Dedifferentiated amniotic fluid mesenchymal stem cell (primary cell): ENCODE measurements at regions not wholly inside any gene's neighbourhood (a gene's known extent, or its start where the extent isn't known, plus 50 kb on each side); places are given as distances from the start of the nearest gene placed in this dataset.
"Not testable (repeated sequence)": the region's sequence is repeated elsewhere in the genome, so short reads cannot be mapped to it uniquely, and the experiment has no call there.

Source experiments
- DNase-seq: peaks from one replicate; pipeline ENCODE4 v3.0.0-alpha.2; 2016; ENCODE audit errors: extremely low spot score

DNA sequence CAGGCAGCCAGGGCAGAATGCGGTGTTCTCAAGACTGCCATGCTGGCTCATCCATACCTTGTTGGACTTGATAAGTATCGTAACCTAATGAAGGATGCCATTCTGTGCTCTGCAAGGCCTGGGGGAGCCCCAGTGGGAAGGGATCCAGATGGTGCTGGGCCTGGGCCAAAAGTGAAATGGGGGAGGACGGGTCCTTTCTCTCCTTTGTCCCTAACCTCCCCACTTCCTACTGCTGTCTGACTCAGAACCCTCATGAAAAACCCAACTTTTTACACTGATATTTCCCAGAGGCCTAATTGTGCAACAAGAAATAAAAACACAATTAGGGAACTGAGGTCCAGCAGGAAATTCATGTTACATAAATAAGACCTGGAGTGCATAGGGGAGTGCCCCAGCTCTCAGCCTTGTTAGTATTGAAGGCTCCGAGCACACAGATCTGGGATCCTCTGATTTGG lies 193.7 kb upstream of the SVIL start:
- DNase-seq: no peak

DNA sequence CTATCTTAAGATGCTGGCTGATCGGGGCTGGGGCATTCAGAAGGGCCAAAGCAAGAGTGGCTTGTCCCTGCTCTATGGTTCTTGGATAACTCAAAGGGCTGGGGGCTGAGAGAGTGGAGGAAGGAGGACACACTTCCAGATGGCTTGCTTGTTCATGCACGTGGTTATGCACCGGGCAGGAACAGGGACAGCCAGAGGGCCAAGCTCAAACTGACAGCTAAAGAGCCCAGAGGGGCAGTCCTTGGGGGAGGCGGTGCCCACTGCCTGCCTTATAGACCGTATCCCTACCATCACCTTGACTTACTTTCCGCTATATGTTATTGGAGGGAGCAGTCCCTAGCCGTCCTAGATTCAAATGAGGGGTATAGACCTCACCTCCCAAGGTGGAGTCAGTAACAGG lies 192.7 kb upstream of the SVIL start:
- no peak for DNase-seq

DNA sequence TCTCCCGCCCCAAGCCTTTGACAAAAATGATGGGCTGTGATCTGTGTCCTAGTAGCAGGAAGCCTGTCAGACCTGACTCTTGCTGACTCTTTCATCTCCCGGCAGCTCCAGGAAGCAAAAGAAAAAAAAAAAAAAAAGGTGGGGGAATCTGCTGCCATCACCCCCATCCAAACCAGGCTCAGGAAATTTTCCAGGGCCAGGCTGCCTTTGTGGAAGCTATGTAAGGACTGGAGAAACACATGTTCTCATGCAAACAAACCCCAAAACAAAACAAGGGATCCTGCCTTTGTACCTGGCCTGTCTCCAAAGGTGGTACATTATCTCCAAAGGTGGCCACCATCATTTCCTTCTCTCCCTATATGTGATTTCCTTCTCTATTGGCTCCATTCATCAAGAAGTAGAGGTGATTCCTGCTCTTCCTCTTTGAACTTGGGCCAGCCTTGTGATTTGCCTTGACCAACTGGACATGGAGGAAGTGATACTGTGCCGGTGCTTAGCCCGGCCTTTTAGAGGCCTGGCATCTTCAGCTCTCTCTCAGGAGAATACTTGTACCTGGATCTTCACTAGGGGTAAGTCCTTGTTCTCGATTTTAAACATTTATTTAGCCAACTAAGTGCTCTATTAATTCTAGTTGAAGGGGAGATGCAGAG lies 192.2 kb upstream of the SVIL start:
- no peak for DNase-seq

DNA sequence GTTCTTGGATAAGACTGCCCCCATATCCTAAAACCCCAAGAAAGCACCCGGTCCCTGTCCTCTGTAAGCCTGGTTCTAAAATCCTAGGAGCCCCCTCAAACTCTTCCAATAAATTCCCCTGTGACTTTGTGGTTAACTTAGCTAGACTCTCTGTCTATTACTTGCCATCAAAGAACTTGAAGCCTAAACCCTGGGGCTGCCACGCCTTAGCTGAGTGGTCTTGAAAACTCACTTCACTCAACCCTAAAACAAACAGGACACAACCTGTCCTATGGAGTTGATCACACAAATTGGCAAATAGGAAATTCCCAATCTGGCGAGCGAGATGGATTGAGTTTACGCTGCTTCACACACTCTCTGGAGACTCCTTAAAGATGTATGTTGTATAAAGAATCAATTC lies 191.4 kb upstream of the SVIL start:
- DNase-seq: no peak

DNA sequence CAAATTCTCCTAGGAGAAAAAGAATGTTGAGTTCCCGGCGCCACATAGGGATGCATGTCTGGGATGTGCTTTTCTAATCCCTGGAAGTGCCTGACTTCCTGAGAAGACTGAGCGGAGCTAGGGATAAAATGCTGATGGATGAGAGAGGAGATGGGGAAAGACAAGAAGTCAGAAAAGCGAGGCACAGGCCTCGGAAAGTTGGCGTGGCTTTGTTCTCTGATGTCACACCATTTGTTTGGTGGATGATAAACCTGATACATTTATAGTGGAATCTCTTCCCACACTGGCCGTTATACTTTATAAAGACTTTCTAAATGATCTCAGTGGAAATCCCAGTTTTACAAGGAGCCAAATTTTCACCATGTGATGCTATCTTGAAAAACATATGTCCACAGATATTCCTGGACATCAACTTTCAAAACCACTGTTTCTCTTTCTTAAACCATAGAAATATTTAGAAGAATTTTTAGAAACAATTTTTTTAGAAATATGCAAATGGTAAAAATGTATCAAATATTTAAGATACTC lies 188.8 kb upstream of the SVIL start:
- DNase-seq: no peak

- no peak for DNase-seq
Measured at GRCh38 chr10:29820890-29821461, 186.2 kb upstream of the SVIL start.

DNA sequence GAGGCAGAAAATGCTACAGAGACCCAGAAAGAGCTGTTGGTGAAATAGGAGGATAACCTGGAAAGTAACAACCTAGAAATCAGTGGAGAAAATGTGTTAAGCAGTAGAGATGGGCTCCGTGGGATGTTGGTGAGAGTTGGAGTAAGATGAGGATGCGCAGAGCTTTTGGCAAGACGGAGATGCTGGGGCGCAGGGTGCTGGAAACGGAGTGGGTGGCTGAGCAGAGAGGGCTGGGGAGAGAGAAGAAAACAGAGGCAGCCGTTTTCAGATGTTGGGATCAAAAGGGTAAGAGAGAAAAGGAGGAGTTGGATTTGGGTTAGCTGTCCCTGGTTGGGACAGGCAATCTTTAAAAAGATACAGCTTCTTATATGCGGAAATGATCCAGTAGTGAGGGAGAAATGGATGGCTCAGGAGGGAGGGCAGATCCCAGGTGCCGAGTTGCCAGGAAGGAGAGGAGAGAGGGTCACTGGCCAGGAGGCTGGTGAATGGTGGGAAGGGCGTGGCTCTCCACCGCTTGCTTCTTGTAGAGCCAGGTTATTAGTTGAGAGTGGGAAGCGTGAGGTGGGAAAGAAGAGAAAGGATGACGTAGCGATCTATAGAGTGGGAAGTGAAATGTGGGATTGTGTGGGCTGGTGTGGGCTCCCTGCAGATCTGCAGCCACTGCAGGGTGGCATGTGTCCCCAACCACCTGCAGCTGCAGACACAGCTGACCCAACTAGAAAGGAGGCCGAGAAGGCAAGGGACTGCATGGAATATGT lies 182.2 kb upstream of the SVIL start:
- no peak for DNase-seq

DNA sequence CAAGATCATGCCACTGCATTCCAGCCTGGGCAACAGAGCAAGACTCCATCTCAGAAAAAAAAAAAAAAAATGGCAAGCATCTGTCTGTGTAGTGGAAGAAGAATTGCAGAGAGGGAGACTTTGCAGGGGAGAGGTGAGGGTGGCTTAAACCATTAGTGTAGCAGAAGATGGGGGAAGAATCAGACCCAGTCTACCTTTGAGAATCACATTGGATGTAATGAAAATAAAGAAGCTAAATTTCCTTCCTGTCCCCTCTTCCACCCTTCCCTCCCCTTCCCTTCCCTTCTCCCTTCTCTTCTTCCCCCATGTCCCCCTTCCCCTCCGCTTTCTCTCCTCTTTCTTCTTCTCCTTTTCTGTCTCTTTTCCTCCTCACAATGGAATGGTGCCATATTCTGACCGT lies 180.8 kb upstream of the SVIL start:
- no peak for DNase-seq

DNA sequence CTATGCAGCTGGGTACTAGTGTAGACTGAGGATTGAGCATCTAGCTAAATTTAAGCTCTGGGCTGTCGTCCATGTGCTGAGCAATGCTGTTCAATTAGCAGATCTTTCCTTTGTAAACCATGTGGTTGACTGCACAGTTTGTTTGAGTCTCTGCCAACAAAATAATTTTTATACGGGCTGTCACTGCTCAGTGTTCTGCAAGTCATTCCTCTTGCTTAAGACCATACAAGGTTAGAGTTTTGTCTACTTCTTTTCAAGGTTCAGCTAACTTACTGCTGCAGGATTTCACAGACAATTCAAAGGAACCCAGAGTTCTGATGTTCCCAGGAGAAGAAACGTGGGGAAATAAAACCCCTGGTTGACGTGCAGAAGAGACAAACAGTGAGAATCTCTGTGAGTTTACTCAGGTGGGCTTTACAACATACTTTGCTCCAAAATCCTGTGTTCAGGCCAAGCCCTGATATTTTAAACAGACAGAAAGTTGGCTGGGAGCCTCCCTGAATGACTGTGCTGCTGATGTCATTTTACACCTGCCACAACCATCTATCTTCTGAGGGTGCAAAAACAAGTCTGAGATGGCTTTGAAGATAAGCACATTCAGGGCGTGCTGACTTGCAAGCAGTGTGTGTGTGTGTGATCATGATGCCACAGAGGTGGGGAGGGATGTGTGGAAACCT lies 177.1 kb upstream of the SVIL start:
- peak; percentile 95 for DNase-seq

DNA sequence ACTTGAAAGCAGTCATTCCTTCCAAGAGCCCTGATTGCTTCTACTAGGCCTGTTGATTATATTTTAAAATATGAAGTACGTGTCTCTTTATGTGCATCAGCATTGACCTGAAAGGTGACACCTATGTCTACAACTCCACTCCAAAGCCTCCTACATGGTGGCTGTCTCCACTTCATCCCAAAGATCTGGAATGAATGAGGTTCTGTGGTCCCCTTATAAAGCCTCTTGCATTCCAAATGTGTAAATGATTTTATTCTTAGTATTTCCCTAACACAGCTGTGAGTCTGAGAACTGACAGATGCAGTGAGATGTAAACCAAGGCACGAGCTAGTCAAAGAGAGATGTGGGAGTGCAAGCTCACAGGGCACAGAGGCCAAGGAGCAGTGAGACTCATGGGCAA lies 176.0 kb upstream of the SVIL start:
- no peak for DNase-seq

GRCh38 chr10:29810231-29810630 lies 175.5 kb upstream of the SVIL start:
- DNase-seq: not testable (repeated sequence)

- DNase-seq: no peak
Measured at GRCh38 chr10:29809383-29809782, 174.6 kb upstream of the SVIL start.

- DNase-seq: peak; percentile 28
Measured at GRCh38 chr10:29807163-29807806, 172.5 kb upstream of the SVIL start.

DNA sequence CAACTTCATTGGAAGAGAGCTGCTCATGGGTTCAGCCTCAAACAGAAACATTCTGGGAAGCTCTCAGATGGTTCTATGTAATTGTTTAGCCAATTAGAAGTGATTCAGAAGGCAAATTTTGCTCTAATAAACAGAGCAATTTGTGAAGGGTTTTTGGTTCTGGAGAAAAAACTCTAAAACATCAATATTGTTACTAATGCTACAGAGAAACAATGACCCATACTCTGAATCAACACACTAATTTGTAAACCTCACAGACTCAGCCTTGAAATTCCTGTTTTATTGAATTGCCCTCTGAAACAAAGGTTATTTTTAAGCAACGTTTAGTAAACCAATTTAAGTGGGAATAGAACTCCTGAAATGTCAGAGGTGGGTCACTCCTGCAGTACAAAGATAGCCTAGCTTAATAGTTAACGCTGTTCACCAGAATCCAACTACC lies 171.6 kb upstream of the SVIL start:
- no peak for DNase-seq

DNA sequence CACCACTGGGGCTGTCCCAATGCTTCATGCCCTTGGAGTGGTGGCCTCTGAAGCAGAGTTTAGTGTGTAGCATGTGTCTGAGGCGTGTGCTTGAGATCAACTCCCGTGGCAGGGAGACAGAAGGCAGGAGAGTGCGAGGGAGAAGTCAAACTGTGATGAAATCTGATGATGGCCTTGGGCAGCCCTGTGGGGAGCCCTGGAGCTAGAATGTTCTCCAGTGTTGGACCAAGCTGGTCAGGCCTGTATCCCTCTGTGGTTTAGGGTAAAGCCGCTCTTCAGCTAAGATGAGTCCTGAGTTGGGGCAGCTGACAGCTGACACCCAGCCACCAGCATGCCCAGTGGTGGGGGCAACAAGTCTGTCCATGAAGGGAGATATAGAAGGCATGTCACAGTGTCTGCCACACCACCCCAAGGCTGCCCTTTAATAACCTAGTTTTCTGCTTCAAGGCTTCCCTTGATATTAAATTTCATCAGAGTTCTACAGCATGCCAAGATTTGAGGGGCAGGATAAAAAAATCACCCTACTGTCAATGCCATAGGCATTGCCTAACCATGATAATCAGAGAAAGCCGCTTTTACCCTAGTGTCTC lies 170.5 kb upstream of the SVIL start:
- no peak for DNase-seq

DNA sequence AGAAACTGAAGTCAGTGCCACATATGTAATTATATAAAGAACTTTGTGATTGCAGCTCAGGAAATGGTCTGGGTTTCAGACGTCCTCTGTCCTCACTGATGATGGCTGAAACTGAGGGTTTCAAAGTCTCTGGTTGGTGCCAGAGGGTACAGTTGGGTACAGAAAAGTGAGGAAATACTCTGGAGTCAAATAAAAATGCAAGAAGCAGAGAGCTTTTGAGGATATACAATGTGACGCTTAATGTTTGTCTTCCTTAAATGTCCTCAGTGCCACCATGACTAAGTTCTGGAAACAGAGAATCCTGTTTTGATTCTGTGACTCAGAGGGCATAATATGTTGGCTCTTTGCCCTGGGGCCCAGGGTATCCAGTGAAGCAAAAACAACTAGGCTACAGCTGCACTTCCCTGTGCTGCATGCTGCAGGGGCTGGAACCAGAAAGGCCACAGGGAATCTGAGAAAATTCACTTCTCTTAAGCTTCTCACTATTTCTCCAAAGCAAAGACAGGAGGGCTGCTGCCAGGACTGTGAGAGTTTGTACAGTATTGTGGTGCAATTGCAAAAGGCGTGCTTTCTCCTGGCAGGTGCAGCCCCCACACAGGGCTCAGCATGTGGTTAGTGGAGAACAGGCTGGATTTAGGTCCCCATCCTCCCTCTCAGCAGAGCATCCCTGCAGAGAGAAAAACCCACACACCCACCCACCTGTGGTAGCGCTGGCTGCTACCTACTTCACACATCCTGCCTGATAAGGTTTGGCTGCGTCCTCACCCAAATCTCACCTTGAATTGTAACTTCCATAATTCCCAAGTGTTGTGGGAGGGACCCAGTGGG lies 169.5 kb upstream of the SVIL start:
- DNase-seq: peak; percentile 92

DNA sequence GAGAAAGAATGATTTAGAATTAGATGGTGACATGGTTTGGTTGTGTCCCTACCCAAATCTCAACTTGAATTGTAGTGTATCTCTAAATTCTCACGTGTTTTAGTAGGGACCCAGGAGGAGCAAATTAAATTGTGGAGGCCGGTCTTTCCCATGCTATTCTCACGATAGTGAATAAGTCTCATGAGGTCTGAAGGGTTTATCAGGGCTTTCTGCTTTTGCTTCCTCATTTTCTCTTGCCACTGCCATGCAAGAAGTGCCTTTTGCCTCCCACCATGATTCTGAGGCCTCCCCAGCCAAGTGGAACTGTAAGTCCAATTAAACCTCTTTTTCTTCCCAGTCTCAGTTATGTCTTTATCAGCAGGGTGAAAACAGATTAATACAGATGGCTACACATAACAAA lies 167.4 kb upstream of the SVIL start:
- DNase-seq: no peak

DNA sequence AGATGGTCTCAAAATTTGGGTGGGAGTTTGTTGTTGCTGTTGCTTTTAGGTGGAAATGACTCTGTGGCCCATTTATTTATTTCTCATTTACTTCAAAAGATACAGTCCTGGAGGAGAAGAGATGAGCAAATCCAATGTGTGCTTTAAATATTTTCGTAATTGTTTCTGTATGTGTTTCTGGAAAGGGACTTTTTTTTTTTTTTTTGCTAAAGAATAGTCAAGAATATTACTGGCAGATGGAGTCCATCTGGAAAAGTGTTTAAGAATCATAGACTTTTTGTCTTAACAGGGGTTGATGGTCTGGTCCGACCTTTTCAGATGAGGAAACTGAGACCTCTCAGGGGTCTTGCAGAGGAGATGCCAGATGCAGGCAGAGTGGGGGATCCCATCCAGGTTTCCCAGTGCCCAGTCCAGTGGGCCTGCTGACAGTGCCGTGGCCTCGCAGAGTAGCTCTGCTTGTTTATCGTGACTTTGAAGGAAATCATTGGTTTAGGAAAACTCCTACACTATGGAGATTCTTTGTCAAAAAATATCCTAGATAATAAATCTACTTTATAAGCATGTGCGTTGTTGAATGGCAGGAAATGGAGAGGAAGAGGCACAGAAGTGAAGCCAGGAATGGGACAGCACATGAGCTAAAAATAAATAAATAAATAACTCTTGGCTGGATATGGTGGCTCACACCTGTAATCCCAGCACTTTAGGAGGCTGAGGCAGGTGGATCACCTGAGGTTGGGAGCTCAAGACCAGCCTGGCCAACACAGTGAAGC lies 164.3 kb upstream of the SVIL start:
- no peak for DNase-seq

GRCh38 chr10:29797616-29798015 lies 162.8 kb upstream of the SVIL start:
- DNase-seq: no peak

- DNase-seq: no peak
Measured at GRCh38 chr10:29795850-29796249, 161.1 kb upstream of the SVIL start.
